ENCODE measurements at regions not wholly inside any gene's neighbourhood (a gene's known extent, or its start where the extent isn't known, plus 50 kb on each side); places are given as distances from the start of the nearest gene placed in this dataset.
A peak's percentile ranks its signal among the peaks of the same experiment; 100 is the strongest.
"Not testable (repeated sequence)": the region's sequence is repeated elsewhere in the genome, so short reads cannot be mapped to it uniquely, and the experiment has no call there.

DNA sequence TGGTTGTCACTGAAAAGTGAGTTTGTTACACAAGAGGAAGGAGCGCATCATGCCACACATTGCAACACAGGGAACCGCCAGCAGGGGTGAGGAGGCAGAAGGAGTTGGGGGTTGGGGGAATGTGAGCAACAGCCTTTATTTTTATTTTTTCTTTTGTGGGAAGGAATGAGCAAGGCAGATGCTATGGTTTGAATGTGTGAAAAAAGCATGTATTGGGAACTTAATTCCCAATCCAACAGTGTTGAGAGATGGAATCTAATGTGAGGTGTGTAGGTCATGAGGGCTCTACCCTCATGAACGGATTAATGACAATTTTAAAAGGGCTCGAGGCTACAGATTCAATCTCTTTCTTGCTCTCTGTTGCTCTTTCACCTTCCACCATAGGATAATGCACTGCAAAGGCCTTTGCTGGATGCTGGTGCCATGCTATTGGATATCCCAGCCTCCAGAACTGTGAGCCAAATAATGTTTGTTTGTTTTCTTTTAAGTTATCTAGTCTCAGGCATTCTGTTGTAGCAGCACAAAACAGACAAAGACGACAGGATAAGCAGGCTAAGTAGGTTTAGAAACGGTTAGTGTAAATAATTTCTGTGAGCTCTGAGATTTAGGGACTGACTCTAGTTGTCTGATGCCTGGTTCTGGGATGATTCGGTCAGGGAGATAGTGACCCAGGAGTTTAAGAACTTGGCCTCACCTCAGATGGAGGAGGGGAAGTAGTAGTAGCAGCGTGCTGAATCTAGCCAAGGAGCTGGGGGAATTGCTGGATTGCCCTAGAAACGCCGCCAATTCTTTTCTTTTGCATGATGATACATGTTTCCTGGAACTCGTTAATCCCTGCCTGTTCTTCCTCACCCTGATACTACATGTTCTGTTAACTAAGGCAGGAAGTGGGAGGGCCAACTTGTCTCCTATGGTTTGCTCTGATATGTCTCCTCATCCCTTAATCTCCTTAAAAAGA lies 156.6 kb upstream of the CTSO start:
- DNase-seq, result no peak
- Mint-ChIP-seq H3K36me3 (ENCODE audit: low read depth) (no peaks in the 10 kb centered on the region), H3K4me1 (peaks cover 5% of the 10 kb centered on the region), H3K27ac (peak overlapping the region; percentile 19), H3K9me3 (peaks cover 5% of the 10 kb centered on the region), H3K27me3 (ENCODE audit: low read depth, poor library complexity) (no peaks in the 10 kb centered on the region), H3K4me3 (no peak overlapping the region)
- TF ChIP-seq CTCF (IDR thresholded peaks at IDR 0.05), result no peak

- not testable (repeated sequence) for H3K27me3 Mint-ChIP-seq (ENCODE audit: low read depth, poor library complexity); H3K9me3 Mint-ChIP-seq; H3K4me1 Mint-ChIP-seq; H3K27ac Mint-ChIP-seq; DNase-seq; H3K4me3 Mint-ChIP-seq; H3K36me3 Mint-ChIP-seq (ENCODE audit: low read depth)
Measured at GRCh38 chr4:156109087-156109486, 155.4 kb upstream of the CTSO start.

DNA sequence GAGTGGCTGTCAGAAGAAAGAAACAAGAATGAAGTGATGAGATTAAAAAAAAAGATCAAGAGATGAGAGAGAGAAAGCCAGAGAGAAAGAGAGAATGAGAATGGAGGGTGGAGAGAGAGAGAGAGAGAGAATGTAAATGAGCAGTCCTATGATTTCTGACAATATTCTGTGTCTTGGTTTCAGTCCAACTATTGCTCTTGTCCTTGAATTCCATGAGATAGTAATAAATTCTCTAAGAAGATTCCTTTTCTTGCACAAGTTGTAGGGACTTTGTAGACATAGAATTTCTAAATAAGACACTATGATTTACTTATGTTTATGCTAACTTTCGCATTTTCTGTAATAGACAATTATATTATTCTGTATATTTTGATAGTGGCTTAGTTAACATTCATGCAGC lies 149.6 kb upstream of the CTSO start:
- no peak for DNase-seq
- TF ChIP-seq CTCF (IDR thresholded peaks at IDR 0.05), result no peak
- Mint-ChIP-seq H3K9me3 (peaks cover under 1% of the 10 kb centered on the region), H3K4me1 (peaks cover 5% of the 10 kb centered on the region), H3K4me3 (no peak overlapping the region), H3K36me3 (ENCODE audit: low read depth) (no peaks in the 10 kb centered on the region), H3K27me3 (ENCODE audit: low read depth, poor library complexity) (no peaks in the 10 kb centered on the region), H3K27ac (no peak overlapping the region)

DNA sequence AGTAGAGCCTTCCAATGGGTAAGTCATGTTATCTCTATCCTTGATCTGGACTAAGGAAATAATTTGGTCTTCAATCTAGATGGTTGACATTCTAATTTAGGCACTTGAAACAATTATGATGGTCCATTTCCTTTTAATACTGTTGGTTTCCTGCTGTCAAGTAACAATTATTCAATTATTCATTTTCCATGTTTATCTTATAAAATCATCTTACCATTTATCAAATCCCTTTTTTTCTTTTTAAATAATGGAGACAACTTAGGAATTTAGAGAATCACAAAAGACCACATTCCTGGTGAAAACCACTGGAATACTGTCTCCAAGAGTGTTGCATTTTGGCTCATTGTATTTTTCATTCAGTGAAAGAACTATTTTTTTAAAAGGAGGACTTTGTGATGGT lies 148.7 kb upstream of the CTSO start:
- no peak for DNase-seq
- H3K4me3 Mint-ChIP-seq, result no peak overlapping the region
- H3K36me3 Mint-ChIP-seq (ENCODE audit: low read depth), result no peaks in the 10 kb centered on the region
- no peak for TF ChIP-seq CTCF (IDR thresholded peaks at IDR 0.05)
- no peaks in the 10 kb centered on the region for H3K27me3 Mint-ChIP-seq (ENCODE audit: low read depth, poor library complexity)
- H3K9me3 Mint-ChIP-seq, result no peaks in the 10 kb centered on the region
- H3K27ac Mint-ChIP-seq, result no peak overlapping the region
- H3K4me1 Mint-ChIP-seq, result peaks cover 3% of the 10 kb centered on the region

DNA sequence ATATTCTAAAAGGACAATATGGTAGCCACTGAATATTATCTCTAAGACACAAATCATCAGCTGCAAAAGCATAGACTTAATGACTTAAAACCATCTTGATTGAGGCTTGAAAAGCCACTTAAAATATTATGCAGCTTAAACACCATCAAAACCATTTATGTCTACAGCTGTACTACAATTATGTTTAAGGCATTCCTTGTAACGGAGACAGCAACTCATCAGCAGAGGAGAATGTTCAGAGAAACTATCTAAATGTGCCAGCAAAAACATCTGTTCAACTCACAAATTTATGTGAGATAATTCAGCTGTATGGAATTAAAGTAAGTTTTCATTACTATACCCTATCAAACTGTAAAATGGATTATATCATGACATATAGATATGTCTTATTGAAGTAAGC lies 147.9 kb upstream of the CTSO start:
- Mint-ChIP-seq H3K4me1 (no peaks in the 10 kb centered on the region), H3K27ac (no peak overlapping the region), H3K4me3 (no peak overlapping the region), H3K36me3 (ENCODE audit: low read depth) (no peaks in the 10 kb centered on the region), H3K9me3 (no peaks in the 10 kb centered on the region), H3K27me3 (ENCODE audit: low read depth, poor library complexity) (no peaks in the 10 kb centered on the region)
- no peak for TF ChIP-seq CTCF (IDR thresholded peaks at IDR 0.05)
- no peak for DNase-seq

DNA sequence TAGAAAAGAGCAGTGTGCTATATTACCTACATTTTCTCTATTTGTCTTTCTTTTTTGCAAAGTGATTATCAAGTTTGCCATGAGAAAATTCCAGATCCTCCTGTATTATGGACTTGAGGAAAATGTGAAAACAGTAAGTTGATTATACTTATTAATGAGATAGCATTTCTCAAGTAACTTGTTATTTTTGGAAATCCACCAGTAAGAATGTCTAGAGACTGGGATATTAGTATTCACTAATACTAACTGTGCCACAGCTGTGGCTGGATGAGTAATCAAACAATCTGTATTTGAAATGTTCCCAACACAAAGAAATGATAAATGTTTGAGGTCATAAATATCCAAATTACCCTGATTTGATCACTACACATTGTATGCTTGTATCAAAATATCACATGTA lies 147.0 kb upstream of the CTSO start:
- no peaks in the 10 kb centered on the region for H3K27me3 Mint-ChIP-seq (ENCODE audit: low read depth, poor library complexity)
- no peak for DNase-seq
- no peaks in the 10 kb centered on the region for H3K36me3 Mint-ChIP-seq (ENCODE audit: low read depth)
- H3K4me1 Mint-ChIP-seq, result no peaks in the 10 kb centered on the region
- H3K27ac Mint-ChIP-seq, result no peak overlapping the region
- H3K4me3 Mint-ChIP-seq, result no peak overlapping the region
- H3K9me3 Mint-ChIP-seq, result no peaks in the 10 kb centered on the region
- TF ChIP-seq CTCF (IDR thresholded peaks at IDR 0.05), result no peak
